ENCODE measurements at regions not wholly inside any gene's neighbourhood (a gene's known extent, or its start where the extent isn't known, plus 50 kb on each side); places are given as distances from the start of the nearest gene placed in this dataset.
A peak's percentile ranks its signal among the peaks of the same experiment; 100 is the strongest.

- Histone ChIP-seq H3K4me1 (no peaks in the 10 kb centered on the region), H3K36me3 (no peaks in the 10 kb centered on the region), H3K9me3 (no peaks in the 10 kb centered on the region), H3K27ac (no peak overlapping the region), H3K27me3 (no peaks in the 10 kb centered on the region), H3K4me3 (no peak overlapping the region)
- WGBS, 2 donors (ENCODE audit: low coverage in 1 of 2), result 87 to 88% methylated on average over 3 of the region's 3 CpGs
- TF ChIP-seq POLR2AphosphoS5 (IDR thresholded peaks at IDR 0.05) (no peak), POLR2A (IDR thresholded peaks at IDR 0.05) (no peak), EP300 (IDR thresholded peaks at IDR 0.05) (no peak), CTCF (IDR thresholded peaks at IDR 0.05) (no peak)
- ATAC-seq, result no peak
These were observed 351.3 kb upstream of the KITLG start for GRCh38 chr12:88931598-88931997.

- H3K9me3 ChIP-seq, result no peaks in the 10 kb centered on the region
- H3K27me3 ChIP-seq, result no peaks in the 10 kb centered on the region
- no peak for ATAC-seq
- H3K4me1 ChIP-seq, result peaks cover 0 to 29% (median 4%) of the 10 kb centered on the region in 3 donors
- no peak for TF ChIP-seq POLR2AphosphoS5 (IDR thresholded peaks at IDR 0.05)
- no peak for TF ChIP-seq CTCF (IDR thresholded peaks at IDR 0.05)
- no peak for TF ChIP-seq POLR2A (IDR thresholded peaks at IDR 0.05)
- TF ChIP-seq EP300 (IDR thresholded peaks at IDR 0.05), result no peak
- H3K27ac ChIP-seq, result peak overlapping the region in 1 of 4 donors; percentile 36
- H3K36me3 ChIP-seq, result no peaks in the 10 kb centered on the region
- no peak overlapping the region for H3K4me3 ChIP-seq
These were observed 345.2 kb upstream of the KITLG start for GRCh38 chr12:88925454-88925853.

- Histone ChIP-seq H3K27me3 (no peaks in the 10 kb centered on the region), H3K4me3 (no peak overlapping the region), H3K9me3 (no peaks in the 10 kb centered on the region), H3K36me3 (no peaks in the 10 kb centered on the region), H3K4me1 (peaks cover 0 to 29% (median 4%) of the 10 kb centered on the region in 3 donors), H3K27ac (no peak overlapping the region)
- no peak for ATAC-seq
- TF ChIP-seq CTCF (IDR thresholded peaks at IDR 0.05) (no peak), EP300 (IDR thresholded peaks at IDR 0.05) (no peak), POLR2AphosphoS5 (IDR thresholded peaks at IDR 0.05) (no peak), POLR2A (IDR thresholded peaks at IDR 0.05) (no peak)
- 83 to 89% methylated on average over 4 of the region's 4 CpGs for whole genome bisulfite sequencing, 2 donors (ENCODE audit: low coverage in 1 of 2)
These were observed 343.9 kb upstream of the KITLG start for GRCh38 chr12:88924162-88924561.

- Histone ChIP-seq H3K4me3 (no peak overlapping the region), H3K27me3 (no peaks in the 10 kb centered on the region), H3K9me3 (no peaks in the 10 kb centered on the region), H3K36me3 (no peaks in the 10 kb centered on the region), H3K4me1 (peaks cover 0 to 29% (median 4%) of the 10 kb centered on the region in 3 donors), H3K27ac (peak overlapping the region in 3 of 4 donors; percentile 32 to 59 (median 33))
- ATAC-seq, result no peak
- 67 to 80% methylated on average over 3 of the region's 3 CpGs for WGBS, 2 donors (ENCODE audit: low coverage in 1 of 2)
- no peak for TF ChIP-seq POLR2A (IDR thresholded peaks at IDR 0.05)
- no peak for TF ChIP-seq CTCF (IDR thresholded peaks at IDR 0.05)
These were observed 343.4 kb upstream of the KITLG start for GRCh38 chr12:88923631-88924030.

- no peaks in the 10 kb centered on the region for H3K9me3 ChIP-seq
These were observed 342.5 kb upstream of the KITLG start for GRCh38 chr12:88922816-88923215.

More at GRCh38 chr12:88922816-88923215, 342.5 kb upstream of the KITLG start:
- WGBS, 2 donors (ENCODE audit: low coverage in 1 of 2), result 0 to 14% methylated on average over 1 of the region's 1 CpG
- Histone ChIP-seq H3K4me1 (peaks cover 0 to 29% (median 4%) of the 10 kb centered on the region in 3 donors), H3K27me3 (no peaks in the 10 kb centered on the region), H3K4me3 (no peak overlapping the region), H3K27ac (peak overlapping the region in 2 of 4 donors; percentile 33 to 59), H3K36me3 (no peaks in the 10 kb centered on the region)
- ATAC-seq, result no peak
- no peak for TF ChIP-seq CTCF (IDR thresholded peaks at IDR 0.05)
- TF ChIP-seq POLR2AphosphoS5 (IDR thresholded peaks at IDR 0.05), result no peak

Data from gastroesophageal sphincter (tissue), 4 donors.